ENCODE measurements at regions not wholly inside any gene's neighbourhood (a gene's known extent, or its start where the extent isn't known, plus 50 kb on each side); places are given as distances from the start of the nearest gene placed in this dataset.

- TF ChIP-seq, protein P1, sequence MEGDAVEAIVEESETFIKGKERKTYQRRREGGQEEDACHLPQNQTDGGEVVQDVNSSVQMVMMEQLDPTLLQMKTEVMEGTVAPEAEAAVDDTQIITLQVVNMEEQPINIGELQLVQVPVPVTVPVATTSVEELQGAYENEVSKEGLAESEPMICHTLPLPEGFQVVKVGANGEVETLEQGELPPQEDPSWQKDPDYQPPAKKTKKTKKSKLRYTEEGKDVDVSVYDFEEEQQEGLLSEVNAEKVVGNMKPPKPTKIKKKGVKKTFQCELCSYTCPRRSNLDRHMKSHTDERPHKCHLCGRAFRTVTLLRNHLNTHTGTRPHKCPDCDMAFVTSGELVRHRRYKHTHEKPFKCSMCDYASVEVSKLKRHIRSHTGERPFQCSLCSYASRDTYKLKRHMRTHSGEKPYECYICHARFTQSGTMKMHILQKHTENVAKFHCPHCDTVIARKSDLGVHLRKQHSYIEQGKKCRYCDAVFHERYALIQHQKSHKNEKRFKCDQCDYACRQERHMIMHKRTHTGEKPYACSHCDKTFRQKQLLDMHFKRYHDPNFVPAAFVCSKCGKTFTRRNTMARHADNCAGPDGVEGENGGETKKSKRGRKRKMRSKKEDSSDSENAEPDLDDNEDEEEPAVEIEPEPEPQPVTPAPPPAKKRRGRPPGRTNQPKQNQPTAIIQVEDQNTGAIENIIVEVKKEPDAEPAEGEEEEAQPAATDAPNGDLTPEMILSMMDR (conservative IDR thresholded peaks at IDR 0.05 in 1 of 2, IDR thresholded peaks at IDR 0.05 in 1 of 2; ENCODE audit: extremely low read depth in 1 of 2, insufficient read depth in 1 of 2, low read depth in 1 of 2, low read length in 2 of 2): no peak
- no peak for TF ChIP-seq EZH2 (IDR thresholded peaks at IDR 0.05; ENCODE audit: borderline replicate concordance, low read length)
Measured at GRCh38 chr1:55689800-55690199, 474.6 kb upstream of the USP24 start.

Data from mammary epithelial cell (primary cell).